Kidney (tissue), 13 donors: ENCODE measurements at regions not wholly inside any gene's neighbourhood (a gene's known extent, or its start where the extent isn't known, plus 50 kb on each side); places are given as distances from the start of the nearest gene placed in this dataset.

Experiments used
- DNase-seq, 5 donors: peaks; one replicate each; pipeline ENCODE4 v3.0.0-alpha.2; 2013 to 2020
- FAIRE-seq: peaks from 2 replicates; lab custom pipeline; 2012; peaks lifted over from hg19 to GRCh38; lab: Jason Lieb, UNC
- H3K27ac ChIP-seq, 2 donors: one replicate each; pipeline ENCODE4 v1.7.0; 2013; ENCODE audit warnings: low read depth in 2 of 2, low read length in 2 of 2, inconsistent platforms in 1 of 2
- H3K27me3 ChIP-seq: one replicate; pipeline ENCODE4 v1.7.1; 2013; ENCODE audit warnings: low read length, inconsistent platforms; ENCODE audit not compliant: control insufficient read depth, insufficient read depth
- H3K36me3 ChIP-seq, 3 donors: one replicate each; pipeline versions ENCODE4 v1.7.0 to v1.7.1; 2013; ENCODE audit warnings: low read length in 3 of 3, control low read depth in 1 of 3, inconsistent platforms in 1 of 3; ENCODE audit not compliant: insufficient read depth in 3 of 3, control insufficient read depth in 2 of 3
- H3K4me1 ChIP-seq, 3 donors: one replicate each; pipeline versions ENCODE4 v1.7.0 to v1.7.1; 2013; ENCODE audit warnings: low read length in 3 of 3, inconsistent platforms in 1 of 3, low read depth in 1 of 3; ENCODE audit not compliant: control insufficient read depth in 2 of 3, insufficient read depth in 2 of 3
- H3K4me3 ChIP-seq, 3 donors: one replicate each; pipeline versions ENCODE4 v1.7.0 to v1.8.1; 2013; ENCODE audit warnings: low read length in 3 of 3, control low read depth in 1 of 3, inconsistent platforms in 1 of 3
- H3K9ac ChIP-seq, 3 donors: one replicate each; pipeline versions ENCODE4 v1.7.0 to v1.7.1; 2013; ENCODE audit warnings: low read length in 3 of 3, control low read depth in 1 of 3, inconsistent platforms in 1 of 3
- H3K9me3 ChIP-seq, 3 donors: one replicate each; pipeline versions ENCODE4 v1.7.0 to v1.7.1; 2013; ENCODE audit warnings: low read length in 3 of 3, control low read depth in 1 of 3, inconsistent platforms in 1 of 3; ENCODE audit not compliant: control insufficient read depth in 2 of 3, insufficient read depth in 1 of 3
- CTCF ChIP-seq: IDR thresholded peaks from 3 replicates; pipeline ENCODE4 v1.5.1; 2012; ENCODE audit warnings: mild to moderate bottlenecking, moderate library complexity, borderline replicate concordance; ENCODE audit not compliant: insufficient read depth; ENCODE audit errors: extremely low read depth
- intact Hi-C: fragments of 100-400 bp; cut with DNase I; formaldehyde crosslinking; loops from one replicate; pipeline ENCODE4 v1.11.1; 2022
- donor health status: control.
- donor health status: control.
- donor health status: control.
- donor health status: control.
- donor health status: control.
- donor health status: DM: yes; HTN: yes; CAD: no.
- donor health status: Normal renal cell carcinoma (clear cell type).

- no peak for FAIRE-seq
- no peak for TF ChIP-seq CTCF
- H3K9ac ChIP-seq, result no peak overlapping the region
- no peak overlapping the region for H3K4me3 ChIP-seq
- H3K36me3 ChIP-seq, result no peaks in the 10 kb centered on the region
- no peak for DNase-seq
- H3K4me1 ChIP-seq, result no peaks in the 10 kb centered on the region
- intact Hi-C loops, result no loop called here
- H3K9me3 ChIP-seq, result no peaks in the 10 kb centered on the region
- no peaks in the 10 kb centered on the region for H3K27me3 ChIP-seq
- no peak overlapping the region for H3K27ac ChIP-seq
These were observed 453.4 kb downstream of the BCL11A start for GRCh38 chr2:60100034-60100433.

GRCh38 chr2:60098996-60099395, 454.5 kb downstream of the BCL11A start:
- TF ChIP-seq CTCF, result no peak
- H3K4me1 ChIP-seq, result no peaks in the 10 kb centered on the region
- FAIRE-seq (no peak), DNase-seq (peak in 1 of 5 donors; percentile 4)
- no peak overlapping the region for H3K9ac ChIP-seq
- H3K27ac ChIP-seq, result no peak overlapping the region
- no peaks in the 10 kb centered on the region for H3K36me3 ChIP-seq
- H3K9me3 ChIP-seq, result no peaks in the 10 kb centered on the region
- H3K27me3 ChIP-seq, result no peaks in the 10 kb centered on the region
- intact Hi-C loops, result no loop called here
- H3K4me3 ChIP-seq, result no peak overlapping the region

- intact Hi-C loops, result no loop called here
- DNase-seq (no peak), FAIRE-seq (no peak)
- H3K4me3 ChIP-seq, result no peak overlapping the region
- no peak for TF ChIP-seq CTCF
- no peak overlapping the region for H3K27ac ChIP-seq
- no peak overlapping the region for H3K9ac ChIP-seq
- H3K27me3 ChIP-seq, result no peaks in the 10 kb centered on the region
- H3K9me3 ChIP-seq, result no peaks in the 10 kb centered on the region
- H3K4me1 ChIP-seq, result no peaks in the 10 kb centered on the region
- no peaks in the 10 kb centered on the region for H3K36me3 ChIP-seq
These were observed 456.2 kb downstream of the BCL11A start for GRCh38 chr2:60097298-60097697.

GRCh38 chr2:60096556-60096955, 456.9 kb downstream of the BCL11A start:
- no peak for DNase-seq
- H3K36me3 ChIP-seq, result no peaks in the 10 kb centered on the region
- no peaks in the 10 kb centered on the region for H3K27me3 ChIP-seq
- H3K4me1 ChIP-seq, result no peaks in the 10 kb centered on the region
- no peak overlapping the region for H3K9ac ChIP-seq
- no peak for TF ChIP-seq CTCF
- no peak overlapping the region for H3K27ac ChIP-seq
- H3K4me3 ChIP-seq, result no peak overlapping the region
- FAIRE-seq, result no peak
- intact Hi-C loops, result no loop called here
- H3K9me3 ChIP-seq, result no peaks in the 10 kb centered on the region
